GM12878 (cell line): ENCODE measurements at regions not wholly inside any gene's neighbourhood (a gene's known extent, or its start where the extent isn't known, plus 50 kb on each side); places are given as distances from the start of the nearest gene placed in this dataset.

Source experiments
- POLR2A ChIP-seq: IDR thresholded peaks from 2 replicates; pipeline ENCODE4 v1.6.1; 2011; ENCODE audit warnings: low read depth, mild to moderate bottlenecking, low read length
- POLR2AphosphoS5 ChIP-seq: IDR thresholded peaks from 2 replicates; pipeline ENCODE4 v1.6.1; 2011; ENCODE audit warnings: mild to moderate bottlenecking, low read length, inconsistent platforms
- RAD21 ChIP-seq: IDR thresholded peaks from 2 replicates; pipeline ENCODE4 v1.6.1; 2011; ENCODE audit warnings: mild to moderate bottlenecking, low read depth, low read length, moderate library complexity; ENCODE audit not compliant: insufficient read depth
- SIN3A ChIP-seq: IDR thresholded peaks from 2 replicates; pipeline ENCODE4 v1.6.1; 2012; ENCODE audit warnings: low read depth, low read length, improper control_type of control experiment
- ZNF384 ChIP-seq: IDR thresholded peaks from 2 replicates; pipeline ENCODE4 v1.6.1; 2012; ENCODE audit warnings: low read depth, mild to moderate bottlenecking, low read length, improper control_type of control experiment, borderline replicate concordance
- TF ChIP-seq, protein P1 (sequence below), 3 experiments: IDR thresholded peaks in 2 of 3; conservative IDR thresholded peaks in 1 of 3; 2 replicates each; pipeline ENCODE4 v1.5.1; 2011; ENCODE audit warnings: low read depth in 3 of 3, low read length in 3 of 3, mild to moderate bottlenecking in 3 of 3, control low read depth in 2 of 3, moderate library complexity in 2 of 3, inconsistent platforms in 1 of 3, mixed read lengths in 1 of 3; ENCODE audit not compliant: control insufficient read depth in 2 of 3, insufficient read depth in 1 of 3; ENCODE audit errors: extremely low read depth in 1 of 3

- TF ChIP-seq, protein P1, sequence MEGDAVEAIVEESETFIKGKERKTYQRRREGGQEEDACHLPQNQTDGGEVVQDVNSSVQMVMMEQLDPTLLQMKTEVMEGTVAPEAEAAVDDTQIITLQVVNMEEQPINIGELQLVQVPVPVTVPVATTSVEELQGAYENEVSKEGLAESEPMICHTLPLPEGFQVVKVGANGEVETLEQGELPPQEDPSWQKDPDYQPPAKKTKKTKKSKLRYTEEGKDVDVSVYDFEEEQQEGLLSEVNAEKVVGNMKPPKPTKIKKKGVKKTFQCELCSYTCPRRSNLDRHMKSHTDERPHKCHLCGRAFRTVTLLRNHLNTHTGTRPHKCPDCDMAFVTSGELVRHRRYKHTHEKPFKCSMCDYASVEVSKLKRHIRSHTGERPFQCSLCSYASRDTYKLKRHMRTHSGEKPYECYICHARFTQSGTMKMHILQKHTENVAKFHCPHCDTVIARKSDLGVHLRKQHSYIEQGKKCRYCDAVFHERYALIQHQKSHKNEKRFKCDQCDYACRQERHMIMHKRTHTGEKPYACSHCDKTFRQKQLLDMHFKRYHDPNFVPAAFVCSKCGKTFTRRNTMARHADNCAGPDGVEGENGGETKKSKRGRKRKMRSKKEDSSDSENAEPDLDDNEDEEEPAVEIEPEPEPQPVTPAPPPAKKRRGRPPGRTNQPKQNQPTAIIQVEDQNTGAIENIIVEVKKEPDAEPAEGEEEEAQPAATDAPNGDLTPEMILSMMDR (IDR thresholded peaks at IDR 0.05 in 2 of 3, conservative IDR thresholded peaks at IDR 0.05 in 1 of 3; ENCODE audit: control insufficient read depth in 2 of 3, extremely low read depth in 1 of 3, insufficient read depth in 1 of 3, low read depth in 3 of 3, low read length in 3 of 3): no peak
- no peak for TF ChIP-seq ZNF384
- no peak for TF ChIP-seq POLR2A
- no peak for TF ChIP-seq RAD21
- no peak for TF ChIP-seq POLR2AphosphoS5
- no peak for TF ChIP-seq SIN3A
Measured at GRCh38 chr4:12645732-12646131, 838.4 kb downstream of the RAB28 start.
